Stimulated activated CD8-positive, alpha-beta memory T cell treated with anti-CD3 and anti-CD28 coated beads, Interleukin-2, amount 100 ng/mL, for 48 hours (primary cell): ENCODE measurements at regions not wholly inside any gene's neighbourhood (a gene's known extent, or its start where the extent isn't known, plus 50 kb on each side); places are given as distances from the start of the nearest gene placed in this dataset.

Experiments
- DNase-seq, 2 donors: peaks; one replicate each; pipeline ENCODE4 v3.0.0-alpha.2; 2020; ENCODE audit warnings: low read depth in 2 of 2

DNA sequence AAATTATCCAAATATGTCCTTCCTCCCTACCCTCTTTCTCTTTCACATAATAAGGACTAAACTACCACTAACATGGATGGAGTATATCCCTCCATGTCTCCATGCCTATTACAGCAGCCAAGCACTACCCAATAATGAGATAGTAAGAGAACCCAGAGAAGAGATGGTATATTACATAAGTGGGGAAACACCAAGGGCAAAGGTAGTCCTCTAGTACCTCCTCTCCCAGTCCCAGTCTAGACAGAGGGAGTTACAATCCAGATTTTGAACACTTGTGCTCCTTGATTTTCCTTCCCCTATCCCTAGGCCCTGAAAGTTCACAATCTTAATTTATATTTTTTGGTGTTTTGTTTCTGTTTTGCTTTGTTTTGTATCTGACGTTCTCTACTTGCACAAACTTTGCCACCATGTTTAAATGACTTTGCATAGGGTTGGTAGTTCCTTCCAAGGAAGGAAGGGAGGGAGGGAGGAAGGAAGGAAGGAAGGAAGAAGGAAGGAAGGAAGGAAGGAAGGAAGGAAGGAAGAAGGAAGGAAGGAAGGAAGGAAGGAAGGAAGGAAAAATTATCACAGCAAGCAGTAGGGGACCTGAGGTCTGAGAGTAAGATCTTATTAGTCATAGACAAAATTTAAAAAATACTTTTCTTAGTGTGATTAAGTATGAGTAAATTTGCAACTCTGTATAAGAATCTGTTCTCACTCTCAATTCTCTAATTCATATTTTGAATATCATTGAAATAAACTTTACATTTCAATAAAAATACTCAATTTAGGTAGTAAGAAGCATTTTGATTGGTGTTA is 521.9 kb downstream of the PTPRC start:
- no peak for DNase-seq

DNA sequence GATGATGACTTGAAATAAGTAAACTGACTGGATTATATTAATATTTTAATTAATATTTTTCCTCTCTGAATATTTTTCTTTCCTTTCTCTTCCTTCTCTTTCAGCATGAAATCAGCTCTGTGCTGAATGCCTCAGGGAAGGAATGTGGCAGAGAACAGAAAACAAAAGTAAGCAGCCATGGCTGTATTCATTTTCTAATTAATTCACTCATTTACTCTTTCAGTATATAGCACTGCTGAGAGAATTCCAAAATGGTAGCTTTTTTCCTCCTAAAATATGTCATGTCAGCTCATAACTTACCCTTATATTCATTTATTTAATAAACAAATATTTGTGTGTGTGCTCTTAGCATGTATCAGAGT is 522.5 kb downstream of the PTPRC start:
- no peak for DNase-seq

DNA sequence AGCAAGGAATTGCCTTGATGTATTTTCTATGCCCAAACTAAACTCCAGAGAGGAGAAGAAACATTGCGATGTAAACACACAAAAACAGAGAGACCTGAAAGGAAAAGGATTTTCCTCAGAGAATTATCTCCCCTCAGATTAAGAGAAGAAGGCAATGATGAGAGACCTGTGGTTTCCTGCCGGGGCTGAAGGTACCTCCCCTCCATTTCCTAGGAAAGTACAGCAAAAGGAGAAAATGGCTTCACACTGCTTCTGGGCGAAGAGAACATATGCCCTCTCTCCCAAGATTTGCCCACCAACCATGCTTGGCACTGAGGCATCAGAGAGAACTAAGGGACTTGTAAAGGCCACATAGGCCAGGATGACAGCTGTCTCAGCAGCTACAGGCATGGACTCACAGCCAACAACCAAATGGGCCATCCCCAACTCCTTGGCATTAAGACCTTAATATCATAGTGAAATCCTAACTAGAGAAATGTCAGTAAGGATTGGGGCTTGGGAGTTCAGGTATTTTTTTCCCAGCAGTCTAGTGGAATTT is 523.0 kb downstream of the PTPRC start:
- DNase-seq = no peak

DNA sequence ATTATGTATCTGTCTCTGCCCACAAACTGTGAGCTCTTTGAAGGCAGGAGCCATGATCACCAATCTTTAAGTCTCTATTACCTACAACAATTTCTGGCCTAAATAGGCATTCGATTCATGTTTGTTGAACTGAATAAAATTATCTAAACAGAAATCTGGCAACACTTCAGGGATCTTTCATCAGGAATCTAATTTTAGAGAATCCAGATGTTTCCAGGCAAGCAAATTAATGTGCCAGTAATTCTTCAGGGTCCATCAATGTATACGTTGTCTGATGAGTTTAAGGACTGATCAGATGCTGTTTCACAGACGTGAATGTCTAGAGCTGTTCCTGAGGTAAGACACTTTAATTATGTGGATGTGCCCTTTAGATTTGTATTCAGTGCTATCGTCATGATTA is 524.4 kb downstream of the PTPRC start:
- no peak for DNase-seq

DNA sequence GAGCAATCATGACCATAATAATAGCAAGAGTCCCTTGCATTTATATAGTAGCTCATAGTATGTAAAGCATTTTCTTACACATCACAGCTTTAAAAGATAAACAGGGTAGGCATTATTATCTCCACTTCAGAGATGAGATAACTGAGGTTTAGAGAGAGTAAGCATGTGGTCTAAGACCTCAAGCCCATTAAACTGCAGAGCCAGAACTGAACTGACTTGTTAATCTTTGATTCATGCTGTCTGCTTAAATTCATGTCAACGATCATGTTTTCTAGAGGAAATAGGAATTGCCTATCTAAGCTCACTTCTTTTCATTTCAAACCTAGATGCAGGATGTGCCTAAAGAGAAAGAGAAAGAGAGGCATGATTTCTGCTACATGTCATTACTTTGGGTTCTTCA is 524.8 kb downstream of the PTPRC start:
- DNase-seq = no peak

DNA sequence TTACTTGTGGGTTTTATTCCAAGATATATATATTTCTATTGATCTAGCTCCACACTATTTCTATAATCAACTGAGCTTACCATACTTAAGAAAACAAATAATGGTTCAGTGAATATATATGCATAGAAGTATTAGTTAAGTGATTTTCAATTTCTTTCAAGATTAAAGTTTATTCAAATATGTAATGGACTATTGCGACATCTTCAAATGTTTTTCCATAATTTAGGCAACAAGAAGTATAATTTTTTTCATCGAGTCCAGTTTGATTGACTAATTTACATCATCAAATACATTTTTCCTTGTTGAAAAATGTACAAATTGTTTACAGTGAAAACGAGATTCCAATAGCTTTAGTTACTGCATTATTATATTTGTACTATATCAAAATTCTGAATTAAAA is 528.6 kb downstream of the PTPRC start:
- DNase-seq = no peak

DNA sequence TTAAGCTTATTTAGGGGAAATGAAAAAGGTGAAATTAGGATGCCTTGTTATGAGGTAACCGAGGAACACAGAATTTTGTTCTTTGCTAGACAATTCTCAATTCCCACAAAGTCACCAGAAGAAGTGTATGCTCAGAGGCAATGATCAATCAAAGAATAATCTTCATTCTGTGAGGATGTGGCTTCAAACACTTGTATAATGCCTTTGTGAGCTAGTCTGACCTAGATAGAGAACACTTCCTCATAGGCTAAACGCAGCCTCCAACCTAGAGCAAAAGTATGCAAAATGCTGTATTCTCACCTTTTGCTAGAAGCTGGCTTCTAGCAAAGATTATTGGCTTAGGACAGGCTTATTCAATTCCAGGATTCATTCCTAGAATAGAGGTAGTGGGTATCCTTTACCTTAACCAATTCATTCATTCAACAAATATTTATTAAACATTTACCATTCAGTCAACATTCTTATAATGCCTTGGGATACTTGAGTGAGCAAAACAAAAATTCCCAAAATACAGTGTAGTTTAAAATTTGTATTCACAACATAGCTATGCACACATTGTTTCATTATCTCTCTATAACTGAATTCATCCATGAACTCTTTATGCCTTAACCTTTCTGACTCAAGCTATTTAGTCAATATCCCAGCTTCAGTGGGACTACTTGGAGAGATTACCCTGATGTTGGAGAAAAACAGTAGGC is 530.2 kb downstream of the PTPRC start:
- no peak for DNase-seq

DNA sequence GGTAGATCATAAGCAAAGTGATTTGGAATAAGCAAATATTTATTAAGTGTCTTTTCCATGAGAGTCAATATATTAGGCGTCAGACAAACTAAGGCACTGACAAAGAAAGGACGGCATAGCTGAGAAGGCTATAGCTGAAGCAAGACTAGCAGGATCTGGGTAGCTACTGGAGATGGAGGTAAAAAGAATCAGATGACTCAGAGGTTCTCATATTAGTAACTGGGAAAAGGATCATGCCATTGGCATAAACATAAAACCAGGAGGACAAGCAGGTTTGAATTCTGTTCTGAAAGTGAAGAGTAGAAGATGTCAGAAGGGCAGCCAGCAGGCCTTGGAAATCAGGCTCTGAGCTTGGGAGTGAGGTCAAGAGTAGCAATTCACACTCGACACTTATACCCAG is 531.9 kb downstream of the PTPRC start:
- DNase-seq = no peak

DNA sequence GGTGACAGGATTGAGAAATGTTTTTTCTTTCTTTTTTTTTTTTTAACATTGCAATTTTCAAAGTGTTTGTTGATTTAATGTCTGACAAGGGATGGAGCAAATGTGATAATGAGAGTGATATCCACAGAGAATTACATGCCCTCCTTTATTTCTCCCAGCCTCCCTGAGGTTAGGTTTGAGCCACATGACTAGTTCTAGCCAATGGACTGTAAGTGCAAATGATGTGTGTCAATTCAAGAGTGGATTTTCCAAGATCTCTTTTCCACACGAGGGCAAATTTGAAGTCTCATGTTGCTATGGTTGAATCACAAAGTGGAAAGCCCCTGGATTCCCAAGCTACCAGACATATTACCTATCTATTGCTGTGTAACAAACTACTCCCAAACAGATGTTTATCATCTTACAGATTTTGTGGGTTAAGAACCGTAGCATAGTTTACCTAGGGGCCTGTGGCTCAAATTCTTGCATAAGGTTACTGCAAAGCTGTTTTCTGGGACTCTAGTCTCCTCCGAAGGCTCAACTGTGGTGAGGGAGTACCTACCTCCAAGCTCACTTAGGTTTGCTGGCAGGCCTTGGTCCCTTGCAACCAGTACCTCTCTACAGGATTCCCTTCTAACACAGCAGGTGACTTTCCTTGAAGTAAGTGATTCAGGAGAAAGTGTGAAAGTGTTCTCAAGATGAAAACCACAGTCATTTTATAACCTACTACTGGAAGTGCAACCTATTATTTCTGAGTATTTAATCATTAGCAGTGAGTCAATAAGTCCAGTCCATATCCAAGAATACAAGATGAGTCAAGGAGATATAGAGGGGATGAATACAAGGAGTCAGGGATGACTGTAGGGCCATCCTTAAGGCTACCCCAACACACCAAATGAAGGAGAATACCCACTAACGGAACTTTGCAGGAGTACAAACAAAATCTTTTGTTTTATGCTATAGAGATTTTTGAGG is 533.6 kb downstream of the PTPRC start:
- no peak for DNase-seq

DNA sequence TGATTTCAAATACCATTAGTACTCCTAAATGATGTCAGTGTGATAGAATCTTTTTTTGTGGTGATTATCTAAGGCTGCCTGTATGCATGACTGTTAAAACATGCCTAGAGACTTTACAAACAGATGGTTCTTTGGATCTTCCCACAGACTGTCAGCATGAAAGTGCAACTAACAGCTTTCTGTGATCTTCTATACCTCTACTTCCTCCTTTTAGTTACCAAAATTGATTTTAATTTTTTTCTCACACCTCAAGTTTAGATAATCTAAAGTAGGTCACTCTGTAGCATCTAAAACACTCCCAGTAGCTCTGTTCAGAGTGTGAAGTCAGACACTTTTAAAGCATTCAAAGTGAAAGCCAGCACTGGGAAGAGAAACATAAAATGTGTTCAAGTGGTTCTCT is 534.5 kb downstream of the PTPRC start:
- no peak for DNase-seq

DNA sequence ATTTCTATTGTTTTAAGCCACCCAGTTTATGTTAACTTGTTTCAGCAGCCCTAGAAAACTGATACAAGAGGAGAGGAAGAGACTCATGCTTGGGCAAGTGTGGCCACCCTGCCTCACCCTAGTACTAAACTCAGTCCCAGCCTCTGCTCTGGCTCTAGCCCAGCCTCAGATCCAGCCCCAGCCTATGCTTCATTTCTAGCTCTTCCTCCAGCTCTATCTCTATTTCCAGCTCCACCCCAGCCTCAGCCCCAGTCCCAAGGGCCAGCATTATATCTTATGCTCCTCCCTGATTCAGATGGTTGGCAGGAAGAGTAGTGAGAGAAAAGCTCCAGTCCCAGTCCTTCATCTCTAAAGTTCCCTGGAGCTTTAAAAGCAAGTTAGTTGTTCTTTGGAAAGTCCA is 535.5 kb downstream of the PTPRC start:
- no peak for DNase-seq

DNA sequence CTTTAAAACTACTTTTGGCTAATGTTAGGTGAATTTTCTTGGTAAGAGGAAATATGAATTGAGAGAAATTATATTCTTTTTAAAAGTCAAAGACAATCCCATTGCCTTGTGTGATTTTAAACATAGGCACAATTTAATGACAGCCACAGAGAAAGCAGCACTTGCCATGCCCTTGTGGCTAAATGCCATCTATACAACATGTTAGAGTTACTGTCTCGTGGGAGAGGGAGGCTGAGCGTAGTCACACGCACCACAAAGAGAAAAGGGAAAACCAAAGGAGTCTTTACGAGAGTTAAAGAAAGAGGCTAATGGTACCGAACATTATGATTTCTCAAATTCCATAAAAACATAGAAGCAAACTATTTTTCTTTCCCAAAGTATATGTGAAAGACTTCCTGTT is 537.9 kb downstream of the PTPRC start:
- DNase-seq = no peak

DNA sequence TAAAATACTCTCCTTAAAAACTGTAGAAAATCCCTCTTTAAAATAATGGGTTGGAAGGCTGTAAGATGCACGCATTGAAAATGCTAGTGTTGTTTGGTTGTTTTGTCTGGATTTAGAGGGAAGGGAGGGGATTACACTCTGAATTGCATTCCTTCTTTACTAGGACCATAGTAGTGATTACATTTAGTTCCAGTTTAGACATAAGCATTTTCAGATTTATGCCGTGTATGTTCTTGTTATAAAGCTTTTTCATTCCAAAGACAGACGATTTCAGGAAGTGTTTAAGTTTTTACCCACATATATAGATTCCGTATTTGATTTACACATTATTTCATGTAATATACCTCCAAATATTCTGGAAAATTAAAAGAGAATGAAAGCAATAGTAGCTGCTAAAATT is 538.4 kb downstream of the PTPRC start:
- DNase-seq = no peak

DNA sequence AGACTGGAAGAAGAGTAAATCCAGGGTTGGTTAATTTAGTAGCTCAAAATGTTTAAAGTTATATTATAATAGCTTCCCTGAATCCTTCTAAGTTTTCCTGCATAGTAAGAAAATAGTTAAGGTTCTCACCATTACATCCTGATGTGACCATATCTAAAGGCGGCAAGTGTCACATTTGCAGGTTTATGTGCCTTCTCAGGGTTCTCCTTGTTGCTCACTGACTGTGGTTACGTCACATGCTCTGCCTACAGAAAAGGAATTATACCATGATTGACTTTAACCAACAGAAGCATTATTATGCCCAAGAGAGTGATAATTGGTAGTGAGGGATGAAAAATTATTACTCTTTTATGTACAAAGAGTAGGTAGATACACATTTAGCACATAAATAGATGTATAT is 539.8 kb downstream of the PTPRC start:
- no peak for DNase-seq

DNA sequence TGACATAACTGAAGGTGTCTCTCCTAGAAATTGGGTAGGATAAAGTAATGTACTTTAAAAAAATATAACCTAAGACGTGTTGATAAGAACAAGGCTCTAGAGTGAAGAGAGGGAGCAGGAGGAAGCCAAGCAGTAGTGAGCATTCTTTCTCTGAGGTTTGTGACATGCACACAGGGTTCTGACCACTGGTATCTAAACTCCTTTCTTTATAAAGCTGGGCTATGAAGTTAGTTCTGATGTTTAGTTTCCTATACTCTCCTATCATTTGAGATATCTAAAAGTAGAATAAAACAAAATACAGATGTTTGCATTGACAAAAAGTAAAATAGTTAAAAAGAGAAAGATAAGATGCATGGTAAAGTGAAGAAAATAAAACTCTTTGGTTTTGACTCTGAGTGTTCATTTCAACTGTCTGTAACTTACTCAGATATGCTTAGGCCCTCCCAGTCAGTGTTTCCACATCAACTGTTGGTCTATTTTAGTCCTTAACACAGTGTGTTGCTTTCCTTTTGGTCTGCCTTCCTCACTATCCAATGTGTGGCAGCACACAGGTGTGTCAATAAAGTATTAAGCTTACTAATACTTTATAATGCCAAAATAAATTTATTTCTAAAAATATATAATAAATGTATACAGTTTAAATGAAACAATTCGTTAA is 543.5 kb downstream of the PTPRC start:
- DNase-seq = no peak

DNA sequence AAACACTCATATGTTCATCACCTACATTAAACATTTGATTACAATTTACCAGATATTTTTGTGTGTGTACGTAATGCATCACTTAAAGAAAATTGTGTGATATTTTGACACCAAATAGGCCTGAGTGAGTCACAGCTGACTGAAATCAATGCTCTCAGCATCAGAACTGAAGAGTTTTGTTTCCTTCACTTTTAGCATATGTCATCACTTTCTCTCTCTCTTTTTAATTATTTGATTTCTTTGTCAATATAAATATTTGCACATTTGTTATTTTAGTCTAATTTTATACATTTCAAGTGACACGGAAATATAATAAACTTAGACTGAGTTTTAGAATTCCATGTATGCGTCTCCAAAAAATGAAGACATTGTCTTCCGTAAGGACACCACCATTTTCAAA is 545.3 kb downstream of the PTPRC start:
- no peak for DNase-seq

DNA sequence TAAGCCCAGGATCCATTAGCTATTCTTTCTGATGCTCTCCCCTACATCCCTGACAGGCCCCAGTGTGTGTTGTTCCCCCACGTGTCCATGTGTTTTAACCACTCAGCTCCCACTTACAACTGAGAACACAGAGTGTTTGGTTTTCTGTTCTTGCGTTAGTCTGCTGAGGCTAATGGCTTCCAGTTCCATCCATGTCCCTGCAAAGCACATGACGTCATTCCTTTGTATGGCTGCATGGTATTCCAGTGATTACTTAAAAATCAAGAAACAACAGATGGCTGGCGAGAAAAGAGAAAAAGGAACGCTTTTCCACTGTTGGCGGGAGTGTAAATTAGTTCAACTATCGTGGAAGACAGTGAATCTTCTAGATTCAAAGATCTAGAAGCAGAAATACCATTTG is 556.0 kb downstream of the PTPRC start:
- no peak for DNase-seq

DNA sequence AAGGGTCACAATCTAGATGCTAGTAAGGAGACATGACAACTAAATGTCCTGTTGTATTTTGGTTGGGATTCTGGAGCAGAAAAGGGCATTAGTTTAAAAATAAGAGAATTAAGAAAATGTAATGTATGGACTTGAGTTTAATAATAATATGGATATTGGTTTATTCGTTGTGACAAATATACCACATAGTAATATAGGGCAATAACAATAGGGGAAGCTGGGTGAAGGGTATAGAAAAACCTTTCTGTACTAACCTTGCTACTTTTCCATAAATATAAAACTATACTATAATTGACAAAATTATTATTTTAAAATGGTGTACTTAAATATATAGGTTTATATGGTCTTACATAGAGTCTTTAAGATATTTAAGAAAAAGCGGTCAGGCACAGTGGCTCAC is 558.9 kb downstream of the PTPRC start:
- DNase-seq = no peak

DNA sequence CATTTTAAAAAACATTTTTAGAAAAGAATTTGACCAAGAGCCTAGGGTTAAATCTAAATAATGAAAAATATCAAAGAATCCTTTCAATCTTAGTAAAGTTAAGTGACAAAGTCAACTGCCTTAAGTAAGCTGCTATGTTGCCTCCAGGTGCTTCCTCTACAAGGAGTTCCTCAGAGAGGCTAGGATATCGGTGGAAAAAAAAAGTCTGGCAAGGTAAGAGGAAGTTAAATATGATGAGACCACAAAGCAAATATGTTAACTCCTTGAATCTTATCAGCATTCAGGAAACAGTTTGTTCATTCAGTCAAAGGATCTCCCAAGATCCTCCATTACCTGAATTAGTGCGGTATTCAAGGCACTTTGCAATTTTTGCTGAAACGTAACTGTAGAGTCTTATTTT is 563.5 kb downstream of the PTPRC start:
- DNase-seq = no peak

DNA sequence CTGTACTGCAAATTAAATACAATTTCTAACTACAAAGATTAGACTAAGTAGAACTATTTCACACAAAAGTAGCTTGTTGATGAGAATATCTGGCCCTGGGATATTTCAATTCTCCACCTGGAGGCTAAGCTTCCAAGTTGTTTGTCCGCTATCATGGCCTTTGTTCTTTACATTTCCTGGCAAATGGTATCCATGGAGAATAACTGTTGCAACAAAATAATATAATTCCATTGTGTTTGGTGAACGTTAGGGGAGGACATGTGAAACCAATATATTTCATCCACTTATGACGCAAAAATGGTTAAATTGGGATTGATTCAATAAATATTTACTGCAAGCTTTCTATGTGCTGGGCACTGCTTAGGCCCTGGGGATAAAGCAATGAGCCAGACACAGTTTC is 565.4 kb downstream of the PTPRC start:
- no peak for DNase-seq

DNA sequence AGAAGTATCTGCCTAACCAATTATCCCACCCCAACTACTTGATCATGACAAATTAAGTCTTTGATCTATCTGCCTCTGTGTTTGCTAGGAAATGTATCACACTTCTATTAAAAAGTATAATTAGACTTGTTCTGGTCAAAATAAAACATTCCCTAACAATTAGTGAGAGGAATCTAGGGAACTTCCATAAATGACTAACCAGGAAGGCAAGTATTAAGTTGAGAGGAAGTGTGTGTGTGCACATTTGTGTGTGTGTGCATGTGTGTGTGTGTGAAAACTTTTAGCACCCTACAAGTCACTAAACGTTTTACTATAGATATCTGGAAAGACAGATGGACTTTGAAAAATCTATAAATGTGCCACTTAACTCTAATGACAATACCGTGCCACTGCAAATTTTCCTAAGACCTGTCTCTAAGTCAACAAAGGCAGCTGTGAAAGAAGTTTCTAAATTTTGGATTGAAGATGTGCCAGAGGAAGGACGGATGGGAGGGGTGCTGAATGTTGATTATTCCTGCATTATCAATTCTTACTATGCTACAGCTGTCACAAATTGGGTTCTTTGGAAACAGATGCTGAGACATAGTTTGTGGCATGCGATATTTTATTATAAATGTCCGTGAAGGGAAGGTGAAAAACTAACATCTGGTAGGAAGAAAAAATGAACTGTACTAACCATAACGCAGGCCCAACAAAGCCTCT is 567.1 kb downstream of the PTPRC start:
- no peak for DNase-seq
